GM21390 (cell line): ENCODE measurements at regions not wholly inside any gene's neighbourhood (a gene's known extent, or its start where the extent isn't known, plus 50 kb on each side); places are given as distances from the start of the nearest gene placed in this dataset.

ENCODE experiments used
- ATAC-seq: cut with Tn5 transposase; IDR thresholded peaks from one replicate; pipeline ENCODE4 v1.9.1; 2021; ENCODE audit not compliant: unreplicated experiment

- ATAC-seq = no peak
Measured at GRCh38 chr4:165666836-165667235, 206.2 kb upstream of the TLL1 start.

- ATAC-seq = no peak
Measured at GRCh38 chr4:165667969-165668368, 205.1 kb upstream of the TLL1 start.

GRCh38 chr4:165668694-165669093 lies 204.3 kb upstream of the TLL1 start:
- no peak for ATAC-seq

- no peak for ATAC-seq
Measured at GRCh38 chr4:165677081-165677480, 196.0 kb upstream of the TLL1 start.

GRCh38 chr4:165678236-165678935 lies 194.7 kb upstream of the TLL1 start:
- no peak for ATAC-seq

- ATAC-seq = no peak
Measured at GRCh38 chr4:165678936-165679325, 194.1 kb upstream of the TLL1 start.

- ATAC-seq = no peak
Measured at GRCh38 chr4:165680821-165681220, 192.2 kb upstream of the TLL1 start.

GRCh38 chr4:165682611-165683010 lies 190.4 kb upstream of the TLL1 start:
- no peak for ATAC-seq

GRCh38 chr4:165684177-165684805 lies 188.7 kb upstream of the TLL1 start:
- ATAC-seq = no peak

- ATAC-seq = no peak
Measured at GRCh38 chr4:165686756-165687155, 186.3 kb upstream of the TLL1 start.

GRCh38 chr4:165689159-165689558 lies 183.9 kb upstream of the TLL1 start:
- no peak for ATAC-seq

- ATAC-seq = no peak
Measured at GRCh38 chr4:165692082-165692481, 181.0 kb upstream of the TLL1 start.

- ATAC-seq = no peak
Measured at GRCh38 chr4:165698272-165698671, 174.8 kb upstream of the TLL1 start.

- no peak for ATAC-seq
Measured at GRCh38 chr4:165699055-165699454, 174.0 kb upstream of the TLL1 start.

- ATAC-seq = peak; percentile 52
Measured at GRCh38 chr4:165700855-165701254, 172.2 kb upstream of the TLL1 start.

GRCh38 chr4:165707128-165707527 lies 165.9 kb upstream of the TLL1 start:
- ATAC-seq = no peak

GRCh38 chr4:165709516-165709915 lies 163.5 kb upstream of the TLL1 start:
- no peak for ATAC-seq

- no peak for ATAC-seq
Measured at GRCh38 chr4:165709973-165710526, 163.0 kb upstream of the TLL1 start.

- no peak for ATAC-seq
Measured at GRCh38 chr4:165711436-165711835, 161.6 kb upstream of the TLL1 start.

- ATAC-seq = no peak
Measured at GRCh38 chr4:165711912-165712311, 161.1 kb upstream of the TLL1 start.

- ATAC-seq = no peak
Measured at GRCh38 chr4:165714650-165715049, 158.4 kb upstream of the TLL1 start.

GRCh38 chr4:165715211-165715610 lies 157.8 kb upstream of the TLL1 start:
- ATAC-seq = no peak

- ATAC-seq = no peak
Measured at GRCh38 chr4:165715989-165716388, 157.0 kb upstream of the TLL1 start.
